Keratinocyte (primary cell): ENCODE measurements at regions not wholly inside any gene's neighbourhood (a gene's known extent, or its start where the extent isn't known, plus 50 kb on each side); places are given as distances from the start of the nearest gene placed in this dataset.
"Not testable (repeated sequence)": the region's sequence is repeated elsewhere in the genome, so short reads cannot be mapped to it uniquely, and the experiment has no call there.

Experiments used
- DNase-seq: peaks from one replicate; pipeline ENCODE4 v3.0.0-alpha.2; 2011; ENCODE audit warnings: low read depth, missing footprints, low spot score
- FAIRE-seq: peaks from 2 replicates; lab custom pipeline; 2011; peaks lifted over from hg19 to GRCh38; lab: Jason Lieb, UNC
- H2AFZ ChIP-seq: 2 replicates; pipeline ENCODE4 v1.6.0; 2012; ENCODE audit warnings: low read length, control low read depth, inconsistent platforms; ENCODE audit not compliant: control insufficient read depth
- H3K27ac ChIP-seq: 2 replicates; pipeline ENCODE4 v1.5.1; 2011; ENCODE audit warnings: low read length; ENCODE audit not compliant: control insufficient read depth, insufficient read depth
- H3K27me3 ChIP-seq: 3 replicates; pipeline ENCODE4 v1.6.0; 2011; ENCODE audit warnings: low read length; ENCODE audit not compliant: control insufficient read depth, insufficient read depth; ENCODE audit errors: extremely low read depth
- H3K36me3 ChIP-seq, 2 experiments: 2 replicates in 1 of 2; 3 replicates in 1 of 2; pipeline ENCODE4 v1.5.1; 2011; ENCODE audit warnings: low read length in 2 of 2, mild to moderate bottlenecking in 1 of 2; ENCODE audit not compliant: control insufficient read depth in 2 of 2, insufficient read depth in 2 of 2; ENCODE audit errors: extremely low read depth in 1 of 2
- H3K4me1 ChIP-seq: 3 replicates; pipeline ENCODE4 v1.5.1; 2011; ENCODE audit warnings: low read length; ENCODE audit not compliant: control insufficient read depth, insufficient read depth; ENCODE audit errors: extremely low read depth
- H3K4me2 ChIP-seq: 3 replicates; pipeline ENCODE4 v1.6.0; 2011; ENCODE audit warnings: low read depth, low read length; ENCODE audit not compliant: control insufficient read depth, insufficient read depth; ENCODE audit errors: extremely low read depth
- H3K4me3 ChIP-seq, 3 experiments: fragments of 200-600 bp in 1 of 3; sonication (generic) in 1 of 3; 2 replicates in 2 of 3; 3 replicates in 1 of 3; pipeline ENCODE4 v1.5.1; 2011 to 2016; ENCODE audit warnings: low read length in 3 of 3, mild to moderate bottlenecking in 3 of 3, control low read depth in 2 of 3, inconsistent platforms in 1 of 3, low read depth in 1 of 3, mixed read lengths in 1 of 3, mixed run types in 1 of 3, moderate library complexity in 1 of 3; ENCODE audit not compliant: control insufficient read depth in 2 of 3, insufficient read depth in 2 of 3; ENCODE audit errors: extremely low read depth in 1 of 3
- H3K79me2 ChIP-seq: 2 replicates; pipeline ENCODE4 v1.6.0; 2012; ENCODE audit warnings: low read length; ENCODE audit not compliant: control insufficient read depth, insufficient read depth
- H3K9ac ChIP-seq: 3 replicates; pipeline ENCODE4 v1.6.0; 2011; ENCODE audit warnings: low read length; ENCODE audit not compliant: control insufficient read depth, insufficient read depth; ENCODE audit errors: extremely low read depth
- H3K9me1 ChIP-seq: 3 replicates; pipeline ENCODE4 v1.6.0; 2011; ENCODE audit warnings: low read length; ENCODE audit not compliant: control insufficient read depth, insufficient read depth; ENCODE audit errors: extremely low read depth
- H3K9me3 ChIP-seq: 2 replicates; pipeline ENCODE4 v1.5.1; 2012; ENCODE audit warnings: low read depth, low read length; ENCODE audit not compliant: control insufficient read depth
- H4K20me1 ChIP-seq: 3 replicates; pipeline ENCODE4 v1.6.0; 2011; ENCODE audit warnings: low read length; ENCODE audit not compliant: control insufficient read depth, insufficient read depth; ENCODE audit errors: extremely low read depth
- CTCF ChIP-seq, 3 experiments: IDR thresholded peaks in 1 of 3; conservative IDR thresholded peaks in 1 of 3; optimal IDR thresholded peaks in 1 of 3; 2 replicates in 2 of 3; 3 replicates in 1 of 3; pipeline versions ENCODE3 to v1.5.1; 2011; ENCODE audit warnings: low read length in 3 of 3, mild to moderate bottlenecking in 3 of 3, moderate library complexity in 2 of 3, control low read depth in 1 of 3, inconsistent platforms in 1 of 3; ENCODE audit not compliant: insufficient read depth in 2 of 3; ENCODE audit errors: extremely low read depth in 1 of 3
- EZH2 ChIP-seq: IDR thresholded peaks from one replicate; pipeline ENCODE4 v1.6.1; 2012; ENCODE audit warnings: inconsistent platforms, mild to moderate bottlenecking, low read length, moderate library complexity
- dilution Hi-C: fragments of 300-500 bp; cut with MboI; formaldehyde crosslinking; loops from one replicate; pipeline ENCODE4 v1.7.0; 2020; ENCODE audit warnings: low sequenced_read_pairs; ENCODE audit not compliant: extremely low pct_ligation_motif_present

DNA sequence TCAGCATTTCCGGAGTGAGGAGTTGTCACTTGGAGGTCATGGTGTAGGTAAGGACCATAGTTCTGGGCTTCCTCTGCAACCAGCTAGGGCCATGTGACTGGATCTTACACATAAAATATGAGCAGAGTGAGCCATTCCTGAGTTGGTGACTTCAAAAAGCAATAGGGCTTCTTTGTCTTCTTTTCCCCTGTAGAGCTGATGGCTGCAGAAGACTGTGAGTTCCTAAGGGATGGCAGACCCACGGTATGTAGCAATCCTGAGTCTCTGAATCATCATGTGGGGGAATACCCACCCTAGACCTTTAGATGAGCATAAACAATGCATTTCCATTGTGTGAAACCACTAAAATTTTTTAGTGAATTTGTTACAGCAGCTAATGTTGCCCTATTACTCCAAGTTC is 151.1 kb upstream of the TBX3 start:
- DNase-seq (no peak), FAIRE-seq (no peak)
- H3K4me2 ChIP-seq, result no peak overlapping the region
- no peak overlapping the region for H3K9ac ChIP-seq
- no peaks in the 10 kb centered on the region for H3K9me1 ChIP-seq
- H3K27ac ChIP-seq, result no peak overlapping the region
- no peak for TF ChIP-seq EZH2
- dilution Hi-C loops, result no loop called here
- no peaks in the 10 kb centered on the region for H3K79me2 ChIP-seq
- no peaks in the 10 kb centered on the region for H3K4me1 ChIP-seq
- no peak overlapping the region for H2AFZ ChIP-seq
- H3K4me3 ChIP-seq, result no peak overlapping the region
- H3K9me3 ChIP-seq, result no peaks in the 10 kb centered on the region
- H3K27me3 ChIP-seq, result no peaks in the 10 kb centered on the region
- no peaks in the 10 kb centered on the region for H3K36me3 ChIP-seq
- no peaks in the 10 kb centered on the region for H4K20me1 ChIP-seq

DNA sequence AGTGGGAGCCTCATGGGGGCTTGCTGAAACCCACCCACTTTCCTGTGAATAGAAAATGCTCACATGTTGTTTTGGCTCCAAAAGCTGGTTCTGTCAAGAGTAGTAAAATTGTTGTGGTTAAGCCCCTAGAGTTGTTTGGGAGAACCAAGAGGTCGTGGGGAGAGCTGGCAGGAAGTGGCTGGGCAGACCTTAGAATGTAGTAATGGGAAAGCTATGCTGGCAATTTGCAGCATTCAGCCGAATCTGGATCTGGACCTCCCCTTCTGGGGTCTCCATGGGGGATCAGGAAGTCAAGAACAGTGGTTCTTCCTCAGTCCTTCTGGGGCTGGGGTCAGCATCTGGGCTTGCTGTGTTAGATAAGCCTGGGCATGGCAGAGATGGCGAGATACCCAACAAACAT is 150.6 kb upstream of the TBX3 start:
- no peaks in the 10 kb centered on the region for H3K27me3 ChIP-seq
- peak overlapping the region; percentile 7 for H2AFZ ChIP-seq
- no peak overlapping the region for H3K4me3 ChIP-seq
- H3K9me3 ChIP-seq, result no peaks in the 10 kb centered on the region
- H3K9ac ChIP-seq, result no peak overlapping the region
- H3K27ac ChIP-seq, result no peak overlapping the region
- FAIRE-seq (no peak), DNase-seq (no peak)
- no peaks in the 10 kb centered on the region for H3K4me1 ChIP-seq
- H3K79me2 ChIP-seq, result no peaks in the 10 kb centered on the region
- TF ChIP-seq CTCF (optimal IDR thresholded peaks at IDR 0.05 in 1 of 3, IDR thresholded peaks at IDR 0.05 in 1 of 3, conservative IDR thresholded peaks at IDR 0.05 in 1 of 3; ENCODE audit: extremely low read depth in 1 of 3, insufficient read depth in 2 of 3, low read length in 3 of 3) (no peak), EZH2 (no peak)
- H3K4me2 ChIP-seq, result no peak overlapping the region
- H4K20me1 ChIP-seq, result no peaks in the 10 kb centered on the region
- H3K36me3 ChIP-seq, result no peaks in the 10 kb centered on the region
- no peaks in the 10 kb centered on the region for H3K9me1 ChIP-seq
- dilution Hi-C loops, result no loop called here

- FAIRE-seq, result no peak
- no peak for TF ChIP-seq CTCF (optimal IDR thresholded peaks at IDR 0.05 in 1 of 3, IDR thresholded peaks at IDR 0.05 in 1 of 3, conservative IDR thresholded peaks at IDR 0.05 in 1 of 3; ENCODE audit: extremely low read depth in 1 of 3, insufficient read depth in 2 of 3, low read length in 3 of 3)
- TF ChIP-seq EZH2, result no peak
- Histone ChIP-seq H3K4me1 (no peaks in the 10 kb centered on the region), H3K79me2 (no peaks in the 10 kb centered on the region), H4K20me1 (no peaks in the 10 kb centered on the region), H2AFZ (no peak overlapping the region), H3K27me3 (no peaks in the 10 kb centered on the region), H3K4me2 (no peak overlapping the region), H3K9me3 (no peaks in the 10 kb centered on the region), H3K4me3 (no peak overlapping the region), H3K36me3 (no peaks in the 10 kb centered on the region), H3K9ac (no peak overlapping the region), H3K9me1 (no peaks in the 10 kb centered on the region), H3K27ac (no peak overlapping the region)
- dilution Hi-C loops, result no loop called here
- no peak for DNase-seq
These were observed 145.9 kb upstream of the TBX3 start for GRCh38 chr12:114829833-114830232.

GRCh38 chr12:114829244-114829643 is 145.3 kb upstream of the TBX3 start:
- H3K4me2 ChIP-seq, H4K20me1 ChIP-seq, H3K27ac ChIP-seq, dilution Hi-C loops, H2AFZ ChIP-seq, FAIRE-seq, H3K36me3 ChIP-seq, H3K4me3 ChIP-seq, H3K9me3 ChIP-seq, H3K4me1 ChIP-seq, H3K9ac ChIP-seq, H3K9me1 ChIP-seq, H3K79me2 ChIP-seq, DNase-seq, H3K27me3 ChIP-seq: not testable (repeated sequence)
